Brain microvascular endothelial cell (primary cell): ENCODE measurements at regions not wholly inside any gene's neighbourhood (a gene's known extent, or its start where the extent isn't known, plus 50 kb on each side); places are given as distances from the start of the nearest gene placed in this dataset.
"Not testable (repeated sequence)": the region's sequence is repeated elsewhere in the genome, so short reads cannot be mapped to it uniquely, and the experiment has no call there.

Source experiments
- DNase-seq: peaks from one replicate; pipeline ENCODE4 v3.0.0-alpha.2; 2020
- H3K27ac ChIP-seq: fragments of 250-450 bp; sonication (Bioruptor Pico); 2 replicates; pipeline ENCODE4 v1.5.1; 2020; ENCODE audit warnings: mild to moderate bottlenecking, moderate library complexity
- H3K27me3 ChIP-seq: fragments of 250-450 bp; sonication (Bioruptor Pico); replicated peaks from 2 replicates; pipeline ENCODE4 v1.5.1; 2020; ENCODE audit warnings: mild to moderate bottlenecking
- H3K36me3 ChIP-seq: fragments of 250-450 bp; sonication (Bioruptor Pico); replicated peaks from 2 replicates; pipeline ENCODE4 v1.5.1; 2020; ENCODE audit warnings: mild to moderate bottlenecking
- H3K4me3 ChIP-seq: 2 replicates; pipeline ENCODE4 v1.5.1; 2011; ENCODE audit warnings: low read depth, mild to moderate bottlenecking, control low read depth, low read length, moderate library complexity
- CTCF ChIP-seq: IDR thresholded peaks from 2 replicates; pipeline ENCODE4 v1.5.1; 2011; ENCODE audit warnings: low read depth, mild to moderate bottlenecking, moderate library complexity, low read length, control low read depth, inconsistent platforms; ENCODE audit errors: missing control alignments
- in situ Hi-C: cut with HindIII; loops from 2 replicates; pipeline ENCODE4 v1.10.0; 2017; ENCODE audit warnings: low sequenced_read_pairs, low pct_ligation_motif_present

GRCh38 chr15:77881950-77882349 is 195.6 kb downstream of the TBC1D2B start:
- no peak for DNase-seq
- Histone ChIP-seq H3K27me3 (no peaks in the 10 kb centered on the region), H3K27ac (no peak overlapping the region), H3K36me3 (no peaks in the 10 kb centered on the region), H3K4me3 (no peak overlapping the region)
- in situ Hi-C loops = no loop called here
- no peak for TF ChIP-seq CTCF

GRCh38 chr15:77881535-77881934 is 196.0 kb downstream of the TBC1D2B start:
- H3K36me3 ChIP-seq, H3K27me3 ChIP-seq, H3K4me3 ChIP-seq, DNase-seq, in situ Hi-C loops, H3K27ac ChIP-seq: not testable (repeated sequence)

- H3K36me3 ChIP-seq, H3K4me3 ChIP-seq, in situ Hi-C loops, DNase-seq, H3K27me3 ChIP-seq, H3K27ac ChIP-seq: not testable (repeated sequence)
Observed at GRCh38 chr15:77879466-77879865, 198.0 kb downstream of the TBC1D2B start.

GRCh38 chr15:77877869-77878577 is 199.5 kb downstream of the TBC1D2B start:
- no peak for DNase-seq
- no peak overlapping the region for H3K4me3 ChIP-seq
- no peak overlapping the region for H3K27ac ChIP-seq
- no peaks in the 10 kb centered on the region for H3K36me3 ChIP-seq
- in situ Hi-C loops = no loop called here
- TF ChIP-seq CTCF = no peak
- no peaks in the 10 kb centered on the region for H3K27me3 ChIP-seq

GRCh38 chr15:77876107-77876820 is 201.2 kb downstream of the TBC1D2B start:
- H3K27ac ChIP-seq, in situ Hi-C loops, DNase-seq: not testable (repeated sequence)

GRCh38 chr15:77875066-77875721 is 202.3 kb downstream of the TBC1D2B start:
- peak; percentile 41 for DNase-seq
- in situ Hi-C loops, H3K4me3 ChIP-seq, H3K36me3 ChIP-seq, H3K27me3 ChIP-seq, H3K27ac ChIP-seq: not testable (repeated sequence)
- TF ChIP-seq CTCF = peak; percentile 80

More at GRCh38 chr15:77876107-77876820, 201.2 kb downstream of the TBC1D2B start:
- not testable (repeated sequence) for H3K4me3 ChIP-seq, H3K36me3 ChIP-seq, H3K27me3 ChIP-seq

GRCh38 chr15:77874063-77874462 is 203.4 kb downstream of the TBC1D2B start:
- TF ChIP-seq CTCF = no peak
- Histone ChIP-seq H3K36me3 (no peaks in the 10 kb centered on the region), H3K4me3 (no peak overlapping the region), H3K27ac (no peak overlapping the region), H3K27me3 (no peaks in the 10 kb centered on the region)
- DNase-seq = no peak
- in situ Hi-C loops = no loop called here

- in situ Hi-C loops, DNase-seq, H3K4me3 ChIP-seq, H3K27me3 ChIP-seq, H3K36me3 ChIP-seq, H3K27ac ChIP-seq: not testable (repeated sequence)
Observed at GRCh38 chr15:77872521-77873425, 204.7 kb downstream of the TBC1D2B start.
